ENCODE measurements at regions not wholly inside any gene's neighbourhood (a gene's known extent, or its start where the extent isn't known, plus 50 kb on each side); places are given as distances from the start of the nearest gene placed in this dataset.

- Histone ChIP-seq H3K4me3 (ENCODE audit: low read depth in 2 of 2, low read length in 2 of 2) (no peak overlapping the region), H3K4me1 (ENCODE audit: control insufficient read depth, insufficient read depth, low read length) (no peaks in the 10 kb centered on the region), H3K27ac (ENCODE audit: low read length) (no peak overlapping the region), H3K9me3 (ENCODE audit: control insufficient read depth, insufficient read depth, low read depth, low read length) (no peaks in the 10 kb centered on the region), H3K27me3 (ENCODE audit: control insufficient read depth, insufficient read depth, low read length) (no peaks in the 10 kb centered on the region), H3K36me3 (ENCODE audit: control insufficient read depth, insufficient read depth, low read length) (no peaks in the 10 kb centered on the region)
- ATAC-seq (no peak), DNase-seq (ENCODE audit: low read depth, low spot score) (no peak)
- TF ChIP-seq TCF7L2 (IDR thresholded peaks at IDR 0.05; ENCODE audit: low read depth, low read length) (no peak), SIN3A (IDR thresholded peaks at IDR 0.05; ENCODE audit: borderline replicate concordance, insufficient read depth, low read depth, low read length) (no peak), REST (IDR thresholded peaks at IDR 0.05; ENCODE audit: insufficient read depth in 1 of 2, low read depth in 2 of 2, low read length in 1 of 2) (no peak), CTCF (IDR thresholded peaks at IDR 0.05) (no peak), POLR2AphosphoS5 (IDR thresholded peaks at IDR 0.05; ENCODE audit: low read depth, low read length) (no peak)
- intact Hi-C loops (cut with micrococcal nuclease; ENCODE audit: unreplicated experiment) (no loop called here), in situ Hi-C loops (cut with HindIII; ENCODE audit: low pct_unique_long_range_greater_than_20kb, low sequenced_read_pairs) (no loop called here)
- ChIA-PET POLR2A (no interaction called here), CTCF (no interaction called here)
- no TSS peak for BruUV-seq (replicated peaks)
Measured at GRCh38 chr2:49661809-49662208, 507.5 kb upstream of the FSHR start.

GRCh38 chr2:49656853-49657252 is 502.5 kb upstream of the FSHR start:
- no peak for ATAC-seq
- in situ Hi-C loops (cut with HindIII; ENCODE audit: low pct_unique_long_range_greater_than_20kb, low sequenced_read_pairs), result no loop called here
- Histone ChIP-seq H3K36me3 (ENCODE audit: control insufficient read depth, insufficient read depth, low read length) (no peaks in the 10 kb centered on the region), H3K27me3 (ENCODE audit: control insufficient read depth, insufficient read depth, low read length) (no peaks in the 10 kb centered on the region), H3K9me3 (ENCODE audit: control insufficient read depth, insufficient read depth, low read depth, low read length) (no peaks in the 10 kb centered on the region), H3K27ac (ENCODE audit: low read length) (no peak overlapping the region), H3K4me1 (ENCODE audit: control insufficient read depth, insufficient read depth, low read length) (no peaks in the 10 kb centered on the region), H3K4me3 (ENCODE audit: low read depth in 2 of 2, low read length in 2 of 2) (no peak overlapping the region)
- POLR2A ChIA-PET, result no interaction called here
- no peak for TF ChIP-seq SIN3A (IDR thresholded peaks at IDR 0.05; ENCODE audit: borderline replicate concordance, insufficient read depth, low read depth, low read length)
- no peak for TF ChIP-seq TCF7L2 (IDR thresholded peaks at IDR 0.05; ENCODE audit: low read depth, low read length)
- TF ChIP-seq CTCF (IDR thresholded peaks at IDR 0.05), result no peak
- TF ChIP-seq REST (IDR thresholded peaks at IDR 0.05; ENCODE audit: insufficient read depth in 1 of 2, low read depth in 2 of 2, low read length in 1 of 2), result no peak
- no peak for TF ChIP-seq POLR2AphosphoS5 (IDR thresholded peaks at IDR 0.05; ENCODE audit: low read depth, low read length)
- CTCF ChIA-PET, result no interaction called here
- intact Hi-C loops (cut with micrococcal nuclease; ENCODE audit: unreplicated experiment), result no loop called here
- DNase-seq (ENCODE audit: low read depth, low spot score), result no peak
- no TSS peak for BruUV-seq (replicated peaks)

All from Panc1 (cell line).